HepG2 (cell line): ENCODE measurements at regions not wholly inside any gene's neighbourhood (a gene's known extent, or its start where the extent isn't known, plus 50 kb on each side); places are given as distances from the start of the nearest gene placed in this dataset.

ENCODE experiments used
- ATAC-seq: fragments of 200-7000 bp; cut with Tn5 transposase; 3 replicates; pipeline ENCODE4 v1.9.1; 2020; ENCODE audit warnings: mild to moderate bottlenecking, moderate library complexity
- BruUV-seq: library from RNA; stranded (reverse); fragments of 400-500 nt; replicated peaks from 2 replicates; lab custom pipeline; 2021; lab: Mats Ljungman, UMichigan
- CTCF ChIA-PET: fragments of 300-600 bp; formaldehyde crosslinking; extraction: SDS; loops from one replicate; lab custom pipeline; 2021; ENCODE audit warnings: low total read pairs, inconsistent platforms, low intra/inter-chr PET ratio; lab: Yijun Ruan, JAX
- POLR2A ChIA-PET: fragments of 350-600 bp; sonication (Branson Sonifier 250); formaldehyde crosslinking; loops from one replicate; lab custom pipeline; 2020; ENCODE audit warnings: antibody characterized with exemption, inconsistent platforms; lab: Yijun Ruan, JAX
- DNase-seq: peaks from one replicate; pipeline ENCODE4 v3.0.0-alpha.2; 2015; ENCODE audit warnings: low spot score
- FAIRE-seq: peaks from 3 replicates; lab custom pipeline; 2011; peaks lifted over from hg19 to GRCh38; lab: Jason Lieb, UNC
- H2AFZ ChIP-seq: one replicate; pipeline ENCODE4 v1.6.1; 2011; ENCODE audit warnings: low read length, inconsistent platforms
- H3K27ac ChIP-seq: fragments of 300-600 bp; 3 replicates; pipeline ENCODE4 v1.8.0; 2011; ENCODE audit warnings: mixed run types, mild to moderate bottlenecking, mixed read lengths, low read length, inconsistent platforms; ENCODE audit not compliant: insufficient read depth; ENCODE audit errors: extremely low read length
- H3K27me3 ChIP-seq, 2 experiments: fragments of 200-600 bp in 1 of 2; 2 replicates in 1 of 2; 3 replicates in 1 of 2; pipeline versions ENCODE4 v1.6.0 to v1.8.0; 2011; ENCODE audit warnings: low read length in 2 of 2, mild to moderate bottlenecking in 2 of 2, moderate library complexity in 2 of 2, inconsistent platforms in 1 of 2; ENCODE audit not compliant: insufficient read depth in 2 of 2, control insufficient read depth in 1 of 2
- H3K36me3 ChIP-seq, 2 experiments: fragments of 200-600 bp in 1 of 2; replicated peaks in 1 of 2; 2 replicates in 1 of 2; 3 replicates in 1 of 2; pipeline versions ENCODE4 v1.5.1 to v1.8.0; 2011; ENCODE audit warnings: low read length in 2 of 2, inconsistent platforms in 1 of 2; ENCODE audit not compliant: insufficient read depth in 2 of 2, control insufficient read depth in 1 of 2
- H3K4me1 ChIP-seq: 2 replicates; pipeline ENCODE4 v1.5.1; 2012; ENCODE audit warnings: low read length, inconsistent platforms; ENCODE audit not compliant: insufficient read depth
- H3K4me2 ChIP-seq: 2 replicates; pipeline ENCODE4 v1.6.0; 2011; ENCODE audit warnings: low read depth, low read length, inconsistent platforms
- H3K4me3 ChIP-seq, 3 experiments: fragments of 200-600 bp in 1 of 3; sonication (generic), shearing (Covaris generic) in 1 of 3; replicated peaks in 1 of 3; 2 replicates each; pipeline ENCODE4 v1.5.1; 2011 to 2016; ENCODE audit warnings: low read length in 3 of 3, inconsistent platforms in 2 of 3, low read depth in 2 of 3, mild to moderate bottlenecking in 2 of 3, control low read depth in 1 of 3, mixed read lengths in 1 of 3; ENCODE audit not compliant: insufficient read depth in 1 of 3
- H3K79me2 ChIP-seq: one replicate; pipeline ENCODE4 v1.6.1; 2011; ENCODE audit warnings: low read length, inconsistent platforms; ENCODE audit not compliant: insufficient read depth
- H3K9ac ChIP-seq: 2 replicates; pipeline ENCODE4 v1.6.0; 2011; ENCODE audit warnings: mild to moderate bottlenecking, low read depth, low read length, inconsistent platforms; ENCODE audit not compliant: insufficient read depth
- H3K9me3 ChIP-seq: 2 replicates; pipeline ENCODE4 v1.5.1; 2012; ENCODE audit warnings: mild to moderate bottlenecking, low read length
- H4K20me1 ChIP-seq: 2 replicates; pipeline ENCODE4 v1.6.0; 2011; ENCODE audit warnings: inconsistent platforms, mild to moderate bottlenecking, low read length, moderate library complexity; ENCODE audit not compliant: insufficient read depth
- SAP130 ChIP-seq: IDR thresholded peaks from 2 replicates; pipeline ENCODE4 v1.6.1; 2016; ENCODE audit warnings: low read depth
- ZNF713 ChIP-seq: sonication (generic); formaldehyde crosslinking; IDR thresholded peaks from 2 replicates; pipeline ENCODE4 v1.4.0; 2020; ENCODE audit warnings: mild to moderate bottlenecking, missing genetic modification reagents
- WGBS: methylation state at CpG from one replicate; pipeline ENCODE4 v1.1.6; 2017; ENCODE audit warnings: low lambda C conversion rate; 5-methylcytosine and 5-hydroxymethylcytosine counted together
- in situ Hi-C: cut with HindIII; loops from 2 replicates; pipeline ENCODE4 v1.10.0; 2017; ENCODE audit warnings: low pct_unique_long_range_greater_than_20kb; ENCODE audit not compliant: extremely low pct_ligation_motif_present
- intact Hi-C: fragments of 100-400 bp; cut with micrococcal nuclease; formaldehyde crosslinking; loops from one replicate; pipeline ENCODE4 v1.10.0; 2022; ENCODE audit not compliant: unreplicated experiment
- TF ChIP-seq, protein P1 (sequence below): sonication (generic); formaldehyde crosslinking; IDR thresholded peaks from 2 replicates; pipeline ENCODE4 v1.5.0; 2020; ENCODE audit warnings: mild to moderate bottlenecking, missing genetic modification reagents, borderline replicate concordance

DNA sequence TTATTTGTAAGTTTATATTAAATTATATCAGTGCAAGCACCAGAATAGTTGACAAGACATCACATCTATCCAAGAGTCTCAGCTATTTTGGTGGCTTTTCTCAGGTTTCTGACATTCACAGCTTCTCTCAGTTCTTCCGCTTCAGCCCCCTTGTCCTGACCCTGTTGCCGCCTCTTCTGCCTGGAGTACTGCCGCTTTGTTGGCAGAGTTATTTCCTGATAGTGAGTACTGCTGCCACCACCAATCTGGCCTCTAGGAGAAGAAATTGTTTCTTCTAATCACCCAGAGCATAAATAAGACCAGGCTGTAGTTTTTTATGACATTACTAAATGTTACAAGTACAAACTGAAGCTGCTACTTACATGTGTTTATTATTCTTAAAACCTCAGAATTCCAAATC is 470.1 kb downstream of the NSUN3 start:
- POLR2A ChIA-PET: no interaction called here
- no peaks in the 10 kb centered on the region for H3K79me2 ChIP-seq
- DNase-seq: no peak
- TF ChIP-seq, protein P1, sequence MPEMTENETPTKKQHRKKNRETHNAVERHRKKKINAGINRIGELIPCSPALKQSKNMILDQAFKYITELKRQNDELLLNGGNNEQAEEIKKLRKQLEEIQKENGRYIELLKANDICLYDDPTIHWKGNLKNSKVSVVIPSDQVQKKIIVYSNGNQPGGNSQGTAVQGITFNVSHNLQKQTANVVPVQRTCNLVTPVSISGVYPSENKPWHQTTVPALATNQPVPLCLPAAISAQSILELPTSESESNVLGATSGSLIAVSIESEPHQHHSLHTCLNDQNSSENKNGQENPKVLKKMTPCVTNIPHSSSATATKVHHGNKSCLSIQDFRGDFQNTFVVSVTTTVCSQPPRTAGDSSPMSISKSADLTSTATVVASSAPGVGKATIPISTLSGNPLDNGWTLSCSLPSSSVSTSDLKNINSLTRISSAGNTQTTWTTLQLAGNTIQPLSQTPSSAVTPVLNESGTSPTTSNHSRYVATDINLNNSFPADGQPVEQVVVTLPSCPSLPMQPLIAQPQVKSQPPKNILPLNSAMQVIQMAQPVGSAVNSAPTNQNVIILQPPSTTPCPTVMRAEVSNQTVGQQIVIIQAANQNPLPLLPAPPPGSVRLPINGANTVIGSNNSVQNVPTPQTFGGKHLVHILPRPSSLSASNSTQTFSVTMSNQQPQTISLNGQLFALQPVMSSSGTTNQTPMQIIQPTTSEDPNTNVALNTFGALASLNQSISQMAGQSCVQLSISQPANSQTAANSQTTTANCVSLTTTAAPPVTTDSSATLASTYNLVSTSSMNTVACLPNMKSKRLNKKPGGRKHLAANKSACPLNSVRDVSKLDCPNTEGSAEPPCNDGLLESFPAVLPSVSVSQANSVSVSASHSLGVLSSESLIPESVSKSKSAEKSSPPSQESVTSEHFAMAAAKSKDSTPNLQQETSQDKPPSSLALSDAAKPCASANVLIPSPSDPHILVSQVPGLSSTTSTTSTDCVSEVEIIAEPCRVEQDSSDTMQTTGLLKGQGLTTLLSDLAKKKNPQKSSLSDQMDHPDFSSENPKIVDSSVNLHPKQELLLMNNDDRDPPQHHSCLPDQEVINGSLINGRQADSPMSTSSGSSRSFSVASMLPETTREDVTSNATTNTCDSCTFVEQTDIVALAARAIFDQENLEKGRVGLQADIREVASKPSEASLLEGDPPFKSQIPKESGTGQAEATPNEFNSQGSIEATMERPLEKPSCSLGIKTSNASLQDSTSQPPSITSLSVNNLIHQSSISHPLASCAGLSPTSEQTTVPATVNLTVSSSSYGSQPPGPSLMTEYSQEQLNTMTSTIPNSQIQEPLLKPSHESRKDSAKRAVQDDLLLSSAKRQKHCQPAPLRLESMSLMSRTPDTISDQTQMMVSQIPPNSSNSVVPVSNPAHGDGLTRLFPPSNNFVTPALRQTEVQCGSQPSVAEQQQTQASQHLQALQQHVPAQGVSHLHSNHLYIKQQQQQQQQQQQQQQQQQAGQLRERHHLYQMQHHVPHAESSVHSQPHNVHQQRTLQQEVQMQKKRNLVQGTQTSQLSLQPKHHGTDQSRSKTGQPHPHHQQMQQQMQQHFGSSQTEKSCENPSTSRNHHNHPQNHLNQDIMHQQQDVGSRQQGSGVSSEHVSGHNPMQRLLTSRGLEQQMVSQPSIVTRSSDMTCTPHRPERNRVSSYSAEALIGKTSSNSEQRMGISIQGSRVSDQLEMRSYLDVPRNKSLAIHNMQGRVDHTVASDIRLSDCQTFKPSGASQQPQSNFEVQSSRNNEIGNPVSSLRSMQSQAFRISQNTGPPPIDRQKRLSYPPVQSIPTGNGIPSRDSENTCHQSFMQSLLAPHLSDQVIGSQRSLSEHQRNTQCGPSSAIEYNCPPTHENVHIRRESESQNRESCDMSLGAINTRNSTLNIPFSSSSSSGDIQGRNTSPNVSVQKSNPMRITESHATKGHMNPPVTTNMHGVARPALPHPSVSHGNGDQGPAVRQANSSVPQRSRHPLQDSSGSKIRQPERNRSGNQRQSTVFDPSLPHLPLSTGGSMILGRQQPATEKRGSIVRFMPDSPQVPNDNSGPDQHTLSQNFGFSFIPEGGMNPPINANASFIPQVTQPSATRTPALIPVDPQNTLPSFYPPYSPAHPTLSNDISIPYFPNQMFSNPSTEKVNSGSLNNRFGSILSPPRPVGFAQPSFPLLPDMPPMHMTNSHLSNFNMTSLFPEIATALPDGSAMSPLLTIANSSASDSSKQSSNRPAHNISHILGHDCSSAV (CRISPR knock-in tag): no peak
- TF ChIP-seq ZNF713 (CRISPR knock-in tag): no peak
- no peak for TF ChIP-seq SAP130
- CTCF ChIA-PET: no interaction called here
- no peaks in the 10 kb centered on the region for H3K27me3 ChIP-seq
- BruUV-seq: no TSS peak
- H3K36me3 ChIP-seq: no peaks in the 10 kb centered on the region
- no peak overlapping the region for H3K4me2 ChIP-seq
- no peak overlapping the region for H3K9ac ChIP-seq
- in situ Hi-C loops (no loop called here), intact Hi-C loops (no loop called here)
- 94% methylated on average over 3 of the region's 3 CpGs for WGBS
- no peak for FAIRE-seq
- no peak overlapping the region for H2AFZ ChIP-seq
- H3K27ac ChIP-seq: no peak overlapping the region
- no peaks in the 10 kb centered on the region for H3K9me3 ChIP-seq
- H3K4me1 ChIP-seq: no peaks in the 10 kb centered on the region
- no peaks in the 10 kb centered on the region for H4K20me1 ChIP-seq
- H3K4me3 ChIP-seq: no peak overlapping the region
- no peak for ATAC-seq
